H1 (cell line): ENCODE measurements at regions not wholly inside any gene's neighbourhood (a gene's known extent, or its start where the extent isn't known, plus 50 kb on each side); places are given as distances from the start of the nearest gene placed in this dataset.

Experiments used
- EP300 ChIP-seq, 2 experiments: IDR thresholded peaks; 1 replicate in 1 of 2; 2 replicates in 1 of 2; pipeline ENCODE4 v1.6.1; 2011 to 2012; ENCODE audit warnings: low read depth in 2 of 2, low read length in 2 of 2, mild to moderate bottlenecking in 2 of 2, borderline replicate concordance in 1 of 2, inconsistent platforms in 1 of 2, moderate library complexity in 1 of 2
- POLR2A ChIP-seq, 2 experiments: IDR thresholded peaks; 1 replicate in 1 of 2; 2 replicates in 1 of 2; pipeline ENCODE4 v1.6.1; 2011; ENCODE audit warnings: low read depth in 2 of 2, low read length in 2 of 2, mild to moderate bottlenecking in 2 of 2; ENCODE audit errors: control extremely low read depth in 1 of 2
- SP2 ChIP-seq: IDR thresholded peaks from 2 replicates; pipeline ENCODE4 v1.6.1; 2012; ENCODE audit warnings: mild to moderate bottlenecking, low read length, inconsistent platforms
- TAF1 ChIP-seq: IDR thresholded peaks from 2 replicates; pipeline ENCODE4 v1.6.1; 2011; ENCODE audit warnings: mild to moderate bottlenecking, low read depth, low read length
- TF ChIP-seq, protein P1 (sequence below): fragments of 300-600 bp; sonication (generic); IDR thresholded peaks from 2 replicates; pipeline ENCODE4 v1.7.1; 2012; ENCODE audit warnings: low read length, moderate library complexity, mild to moderate bottlenecking, inconsistent platforms; ENCODE audit not compliant: insufficient replicate concordance

DNA sequence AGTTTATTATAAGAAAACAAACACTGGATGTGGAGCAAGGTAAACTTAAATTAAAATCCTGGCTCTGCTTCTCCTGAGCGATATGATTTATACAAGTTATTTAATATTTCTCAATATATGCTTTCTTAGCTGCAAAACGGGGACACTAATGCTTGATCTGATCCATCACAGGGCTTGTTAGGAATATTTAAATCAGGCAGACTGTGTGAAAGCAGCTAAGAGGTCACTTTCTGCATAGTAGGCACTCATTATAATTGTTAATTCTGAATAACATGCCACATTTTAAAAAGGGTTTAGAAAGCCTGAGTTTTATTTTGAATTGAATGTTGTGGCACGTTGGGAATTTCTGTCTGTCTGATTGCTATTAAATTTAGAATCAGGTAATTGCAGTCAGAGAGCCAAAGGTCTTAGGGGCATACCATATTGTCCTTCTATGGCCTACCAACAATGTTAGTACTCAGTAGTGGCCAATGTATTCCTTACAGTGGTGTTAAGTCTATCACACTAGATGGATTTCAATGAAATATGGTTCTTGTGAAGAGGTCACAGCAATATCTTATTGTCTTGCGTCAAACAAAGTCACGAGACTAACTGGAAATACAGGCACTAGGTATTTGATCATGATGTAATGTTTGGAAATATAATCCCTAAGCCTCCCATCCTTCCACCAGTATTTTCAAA is 890.0 kb upstream of the CDH8 start:
- TF ChIP-seq POLR2A (IDR thresholded peaks at IDR 0.05; ENCODE audit: control extremely low read depth in 1 of 2, low read depth in 2 of 2, low read length in 2 of 2): no peak
- TF ChIP-seq EP300 (IDR thresholded peaks at IDR 0.05; ENCODE audit: borderline replicate concordance in 1 of 2, low read depth in 2 of 2, low read length in 2 of 2): no peak
- TF ChIP-seq, protein P1, sequence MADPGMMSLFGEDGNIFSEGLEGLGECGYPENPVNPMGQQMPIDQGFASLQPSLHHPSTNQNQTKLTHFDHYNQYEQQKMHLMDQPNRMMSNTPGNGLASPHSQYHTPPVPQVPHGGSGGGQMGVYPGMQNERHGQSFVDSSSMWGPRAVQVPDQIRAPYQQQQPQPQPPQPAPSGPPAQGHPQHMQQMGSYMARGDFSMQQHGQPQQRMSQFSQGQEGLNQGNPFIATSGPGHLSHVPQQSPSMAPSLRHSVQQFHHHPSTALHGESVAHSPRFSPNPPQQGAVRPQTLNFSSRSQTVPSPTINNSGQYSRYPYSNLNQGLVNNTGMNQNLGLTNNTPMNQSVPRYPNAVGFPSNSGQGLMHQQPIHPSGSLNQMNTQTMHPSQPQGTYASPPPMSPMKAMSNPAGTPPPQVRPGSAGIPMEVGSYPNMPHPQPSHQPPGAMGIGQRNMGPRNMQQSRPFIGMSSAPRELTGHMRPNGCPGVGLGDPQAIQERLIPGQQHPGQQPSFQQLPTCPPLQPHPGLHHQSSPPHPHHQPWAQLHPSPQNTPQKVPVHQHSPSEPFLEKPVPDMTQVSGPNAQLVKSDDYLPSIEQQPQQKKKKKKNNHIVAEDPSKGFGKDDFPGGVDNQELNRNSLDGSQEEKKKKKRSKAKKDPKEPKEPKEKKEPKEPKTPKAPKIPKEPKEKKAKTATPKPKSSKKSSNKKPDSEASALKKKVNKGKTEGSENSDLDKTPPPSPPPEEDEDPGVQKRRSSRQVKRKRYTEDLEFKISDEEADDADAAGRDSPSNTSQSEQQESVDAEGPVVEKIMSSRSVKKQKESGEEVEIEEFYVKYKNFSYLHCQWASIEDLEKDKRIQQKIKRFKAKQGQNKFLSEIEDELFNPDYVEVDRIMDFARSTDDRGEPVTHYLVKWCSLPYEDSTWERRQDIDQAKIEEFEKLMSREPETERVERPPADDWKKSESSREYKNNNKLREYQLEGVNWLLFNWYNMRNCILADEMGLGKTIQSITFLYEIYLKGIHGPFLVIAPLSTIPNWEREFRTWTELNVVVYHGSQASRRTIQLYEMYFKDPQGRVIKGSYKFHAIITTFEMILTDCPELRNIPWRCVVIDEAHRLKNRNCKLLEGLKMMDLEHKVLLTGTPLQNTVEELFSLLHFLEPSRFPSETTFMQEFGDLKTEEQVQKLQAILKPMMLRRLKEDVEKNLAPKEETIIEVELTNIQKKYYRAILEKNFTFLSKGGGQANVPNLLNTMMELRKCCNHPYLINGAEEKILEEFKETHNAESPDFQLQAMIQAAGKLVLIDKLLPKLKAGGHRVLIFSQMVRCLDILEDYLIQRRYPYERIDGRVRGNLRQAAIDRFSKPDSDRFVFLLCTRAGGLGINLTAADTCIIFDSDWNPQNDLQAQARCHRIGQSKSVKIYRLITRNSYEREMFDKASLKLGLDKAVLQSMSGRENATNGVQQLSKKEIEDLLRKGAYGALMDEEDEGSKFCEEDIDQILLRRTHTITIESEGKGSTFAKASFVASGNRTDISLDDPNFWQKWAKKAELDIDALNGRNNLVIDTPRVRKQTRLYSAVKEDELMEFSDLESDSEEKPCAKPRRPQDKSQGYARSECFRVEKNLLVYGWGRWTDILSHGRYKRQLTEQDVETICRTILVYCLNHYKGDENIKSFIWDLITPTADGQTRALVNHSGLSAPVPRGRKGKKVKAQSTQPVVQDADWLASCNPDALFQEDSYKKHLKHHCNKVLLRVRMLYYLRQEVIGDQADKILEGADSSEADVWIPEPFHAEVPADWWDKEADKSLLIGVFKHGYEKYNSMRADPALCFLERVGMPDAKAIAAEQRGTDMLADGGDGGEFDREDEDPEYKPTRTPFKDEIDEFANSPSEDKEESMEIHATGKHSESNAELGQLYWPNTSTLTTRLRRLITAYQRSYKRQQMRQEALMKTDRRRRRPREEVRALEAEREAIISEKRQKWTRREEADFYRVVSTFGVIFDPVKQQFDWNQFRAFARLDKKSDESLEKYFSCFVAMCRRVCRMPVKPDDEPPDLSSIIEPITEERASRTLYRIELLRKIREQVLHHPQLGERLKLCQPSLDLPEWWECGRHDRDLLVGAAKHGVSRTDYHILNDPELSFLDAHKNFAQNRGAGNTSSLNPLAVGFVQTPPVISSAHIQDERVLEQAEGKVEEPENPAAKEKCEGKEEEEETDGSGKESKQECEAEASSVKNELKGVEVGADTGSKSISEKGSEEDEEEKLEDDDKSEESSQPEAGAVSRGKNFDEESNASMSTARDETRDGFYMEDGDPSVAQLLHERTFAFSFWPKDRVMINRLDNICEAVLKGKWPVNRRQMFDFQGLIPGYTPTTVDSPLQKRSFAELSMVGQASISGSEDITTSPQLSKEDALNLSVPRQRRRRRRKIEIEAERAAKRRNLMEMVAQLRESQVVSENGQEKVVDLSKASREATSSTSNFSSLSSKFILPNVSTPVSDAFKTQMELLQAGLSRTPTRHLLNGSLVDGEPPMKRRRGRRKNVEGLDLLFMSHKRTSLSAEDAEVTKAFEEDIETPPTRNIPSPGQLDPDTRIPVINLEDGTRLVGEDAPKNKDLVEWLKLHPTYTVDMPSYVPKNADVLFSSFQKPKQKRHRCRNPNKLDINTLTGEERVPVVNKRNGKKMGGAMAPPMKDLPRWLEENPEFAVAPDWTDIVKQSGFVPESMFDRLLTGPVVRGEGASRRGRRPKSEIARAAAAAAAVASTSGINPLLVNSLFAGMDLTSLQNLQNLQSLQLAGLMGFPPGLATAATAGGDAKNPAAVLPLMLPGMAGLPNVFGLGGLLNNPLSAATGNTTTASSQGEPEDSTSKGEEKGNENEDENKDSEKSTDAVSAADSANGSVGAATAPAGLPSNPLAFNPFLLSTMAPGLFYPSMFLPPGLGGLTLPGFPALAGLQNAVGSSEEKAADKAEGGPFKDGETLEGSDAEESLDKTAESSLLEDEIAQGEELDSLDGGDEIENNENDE: no peak
- no peak for TF ChIP-seq SP2
- TF ChIP-seq TAF1: no peak
